AG04449 (cell line): ENCODE measurements at regions not wholly inside any gene's neighbourhood (a gene's known extent, or its start where the extent isn't known, plus 50 kb on each side); places are given as distances from the start of the nearest gene placed in this dataset.

ENCODE experiments used
- CTCF ChIA-PET: fragments of 350-600 bp; formaldehyde crosslinking; extraction: SDS; loops from one replicate; lab custom pipeline; 2021; ENCODE audit warnings: antibody characterized with exemption; lab: Yijun Ruan, JAX
- POLR2A ChIA-PET: fragments of 400-600, 350-600 bp; formaldehyde crosslinking; extraction: SDS; loops from one replicate; lab custom pipeline; 2020; ENCODE audit warnings: antibody characterized with exemption, inconsistent platforms; lab: Yijun Ruan, JAX
- DNase-seq: peaks from one replicate; pipeline ENCODE4 v3.0.0-alpha.2; 2010; ENCODE audit warnings: low read depth, low spot score
- H3K4me3 ChIP-seq: 2 replicates; pipeline ENCODE4 v1.5.1; 2011; ENCODE audit warnings: low read depth, mild to moderate bottlenecking, control low read depth, low read length
- CTCF ChIP-seq: IDR thresholded peaks from one replicate; pipeline ENCODE4 v1.5.1; 2011; ENCODE audit warnings: mild to moderate bottlenecking, moderate library complexity, low read length, control low read depth, inconsistent platforms; ENCODE audit not compliant: insufficient read depth; ENCODE audit errors: missing control alignments

GRCh38 chr11:115942011-115942410 is 437.8 kb upstream of the CADM1 start:
- POLR2A ChIA-PET, result no interaction called here
- no peak for TF ChIP-seq CTCF
- DNase-seq, result no peak
- CTCF ChIA-PET, result no interaction called here
- H3K4me3 ChIP-seq, result no peak overlapping the region

GRCh38 chr11:115941481-115941993 is 437.3 kb upstream of the CADM1 start:
- no peak for TF ChIP-seq CTCF
- ChIA-PET CTCF (no interaction called here), POLR2A (no interaction called here)
- no peak overlapping the region for H3K4me3 ChIP-seq
- peak; percentile 10 for DNase-seq

GRCh38 chr11:115941044-115941443 is 436.8 kb upstream of the CADM1 start:
- no peak for DNase-seq
- CTCF ChIA-PET, result no interaction called here
- TF ChIP-seq CTCF, result no peak
- POLR2A ChIA-PET, result no interaction called here
- no peak overlapping the region for H3K4me3 ChIP-seq

GRCh38 chr11:115939731-115940421 is 435.7 kb upstream of the CADM1 start:
- ChIA-PET CTCF (no interaction called here), POLR2A (no interaction called here)
- no peak for DNase-seq
- no peak overlapping the region for H3K4me3 ChIP-seq
- TF ChIP-seq CTCF, result no peak

GRCh38 chr11:115939104-115939730 is 435.0 kb upstream of the CADM1 start:
- H3K4me3 ChIP-seq, result no peak overlapping the region
- no peak for TF ChIP-seq CTCF
- no peak for DNase-seq
- ChIA-PET POLR2A (no interaction called here), CTCF (no interaction called here)

GRCh38 chr11:115933564-115933963 is 429.3 kb upstream of the CADM1 start:
- no peak for DNase-seq
- TF ChIP-seq CTCF, result no peak
- POLR2A ChIA-PET, result no interaction called here
- CTCF ChIA-PET, result no interaction called here
- no peak overlapping the region for H3K4me3 ChIP-seq
